Left renal pelvis (tissue), 4 donors: ENCODE measurements at regions not wholly inside any gene's neighbourhood (a gene's known extent, or its start where the extent isn't known, plus 50 kb on each side); places are given as distances from the start of the nearest gene placed in this dataset.
"Not testable (repeated sequence)": the region's sequence is repeated elsewhere in the genome, so short reads cannot be mapped to it uniquely, and the experiment has no call there.

Experiments
- DNase-seq, 4 donors: peaks; one replicate each; pipeline ENCODE4 v3.0.0-alpha.2; 2013; ENCODE audit warnings: low read depth in 4 of 4, low spot score in 3 of 4

DNA sequence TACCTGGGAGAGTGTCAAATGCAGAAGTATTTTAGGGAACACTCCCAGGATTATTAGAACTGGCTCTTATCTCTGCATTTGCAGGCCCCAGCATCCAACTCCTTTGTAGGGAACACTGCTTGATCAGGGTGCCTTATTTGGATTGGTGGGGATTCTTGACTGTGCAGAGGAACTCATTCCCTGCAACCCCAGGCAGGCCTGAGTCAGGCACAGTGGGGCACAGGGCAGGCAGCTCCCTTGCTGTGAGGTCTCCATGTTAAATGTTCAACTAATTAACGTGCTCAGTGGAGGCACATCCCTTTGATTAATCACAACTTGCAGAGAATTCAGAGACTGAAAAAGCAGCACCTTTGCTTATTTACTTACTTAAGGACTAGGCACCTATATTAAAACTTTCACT lies 102.3 kb upstream of the TENM4 start:
- DNase-seq = no peak

DNA sequence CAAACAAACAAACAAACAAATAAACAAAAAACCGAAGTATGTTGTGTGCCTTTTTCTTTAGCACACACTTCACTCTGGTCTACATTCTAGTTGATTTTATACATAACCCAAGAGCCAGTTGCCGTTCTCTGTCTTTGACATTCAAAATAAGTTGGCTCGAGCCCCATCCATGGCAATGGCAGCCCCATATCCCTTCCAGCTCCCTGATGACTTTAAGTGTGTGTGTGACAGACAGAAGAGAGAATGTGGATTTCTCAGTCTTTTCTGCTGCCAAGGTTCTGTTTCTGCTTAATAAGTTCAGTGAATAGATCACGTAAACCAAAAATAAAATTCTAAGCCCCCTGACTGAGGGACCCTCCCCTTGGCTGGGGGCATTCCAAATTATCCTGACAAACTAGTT lies 100.6 kb upstream of the TENM4 start:
- DNase-seq = no peak

DNA sequence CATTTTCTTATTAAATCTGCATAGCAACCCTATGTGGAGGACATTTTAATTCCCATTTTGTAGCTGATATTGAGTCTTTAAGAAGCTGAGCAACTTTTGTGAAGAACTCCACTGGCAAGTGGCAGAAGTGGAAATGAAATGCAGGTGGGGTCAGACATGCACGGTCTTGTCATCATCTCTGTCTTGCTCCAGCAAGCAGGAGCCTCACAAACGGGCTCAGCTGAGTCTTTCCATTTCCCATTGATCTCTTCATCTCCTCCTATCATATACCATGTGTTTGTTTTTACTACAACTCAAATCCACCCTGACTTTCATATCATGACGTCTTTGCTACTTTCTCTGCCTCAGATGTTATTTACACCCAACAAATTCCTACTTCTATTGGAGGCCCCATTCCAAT lies 97.9 kb upstream of the TENM4 start:
- no peak for DNase-seq

DNA sequence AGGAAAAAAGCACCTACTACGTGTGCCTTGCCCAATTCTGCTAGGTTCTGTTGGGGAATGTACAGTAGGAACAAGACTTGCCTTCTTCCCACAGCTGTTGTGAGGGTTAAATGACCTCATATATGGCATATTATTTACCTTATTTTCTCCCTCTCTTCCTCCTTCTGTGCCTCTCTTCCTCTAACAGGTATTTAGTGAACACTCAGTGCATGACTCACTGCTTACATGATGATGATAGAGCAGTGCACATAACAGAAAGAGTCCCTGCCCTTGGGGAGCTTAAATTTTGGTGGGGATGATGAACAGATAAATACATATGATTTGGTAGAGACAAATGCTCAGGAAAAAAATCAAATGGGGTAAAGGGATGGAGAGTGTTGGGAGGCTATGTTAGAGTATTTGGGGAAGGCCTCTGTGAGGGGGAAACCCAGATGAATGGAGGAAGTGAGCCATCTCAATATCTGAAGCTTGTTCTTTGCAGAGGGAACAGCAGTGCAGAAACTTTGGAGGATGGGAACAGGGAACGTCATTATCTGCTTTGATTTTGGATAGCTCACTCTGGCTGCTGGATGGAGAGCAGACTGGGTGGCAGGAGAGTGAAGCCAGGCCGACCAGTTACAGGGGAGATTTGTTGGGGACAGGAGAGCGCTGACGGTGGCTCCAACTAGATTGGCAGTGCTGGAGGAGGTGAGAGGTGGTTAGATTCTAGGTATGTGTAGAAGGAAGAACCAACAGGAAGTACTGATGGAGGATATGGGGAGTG lies 95.5 kb upstream of the TENM4 start:
- no peak for DNase-seq

DNA sequence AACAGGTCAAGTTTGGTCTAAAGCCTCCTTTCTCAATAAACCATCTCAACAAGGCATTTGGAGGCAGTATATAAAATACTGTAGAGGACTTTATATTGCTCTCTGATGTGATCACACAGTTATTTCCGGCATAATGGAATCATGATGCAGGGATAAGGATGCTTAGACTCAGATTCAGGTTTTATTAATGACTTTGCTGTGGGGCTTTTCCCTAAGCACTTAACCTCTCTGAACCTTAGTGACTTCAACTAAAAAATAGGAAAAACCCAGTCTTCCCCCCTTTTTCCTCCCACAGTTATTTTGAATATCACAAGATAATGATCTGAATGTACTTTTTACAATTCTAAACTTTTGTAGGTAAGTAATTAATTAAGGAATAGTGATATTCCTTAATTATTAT lies 94.8 kb upstream of the TENM4 start:
- no peak for DNase-seq

- DNase-seq = no peak
Measured at GRCh38 chr11:79525257-79525656, 84.4 kb upstream of the TENM4 start.

- no peak for DNase-seq
Measured at GRCh38 chr11:79522626-79523025, 81.8 kb upstream of the TENM4 start.

GRCh38 chr11:79520086-79520485 lies 79.3 kb upstream of the TENM4 start:
- no peak for DNase-seq

DNA sequence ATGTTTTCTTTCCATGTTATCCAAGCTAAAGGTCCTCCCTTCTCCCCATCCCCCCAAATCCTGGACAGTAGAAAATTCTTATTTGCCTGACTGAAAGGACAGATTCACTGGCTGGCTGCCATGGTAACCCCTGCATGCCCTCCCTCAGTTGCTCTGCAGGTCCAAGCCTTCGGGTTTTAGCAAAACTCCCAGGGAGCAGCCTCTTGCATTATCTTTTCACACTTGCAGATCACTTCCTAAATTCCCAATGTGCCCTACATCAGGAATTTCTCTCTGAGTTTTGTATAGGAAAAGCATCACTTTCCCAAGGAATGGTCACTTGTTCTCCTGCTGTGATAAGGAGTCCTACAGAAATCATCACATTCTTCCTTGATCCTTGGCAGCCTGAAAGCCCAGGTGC lies 75.0 kb upstream of the TENM4 start:
- no peak for DNase-seq

GRCh38 chr11:79514695-79515094 lies 73.9 kb upstream of the TENM4 start:
- DNase-seq = no peak

DNA sequence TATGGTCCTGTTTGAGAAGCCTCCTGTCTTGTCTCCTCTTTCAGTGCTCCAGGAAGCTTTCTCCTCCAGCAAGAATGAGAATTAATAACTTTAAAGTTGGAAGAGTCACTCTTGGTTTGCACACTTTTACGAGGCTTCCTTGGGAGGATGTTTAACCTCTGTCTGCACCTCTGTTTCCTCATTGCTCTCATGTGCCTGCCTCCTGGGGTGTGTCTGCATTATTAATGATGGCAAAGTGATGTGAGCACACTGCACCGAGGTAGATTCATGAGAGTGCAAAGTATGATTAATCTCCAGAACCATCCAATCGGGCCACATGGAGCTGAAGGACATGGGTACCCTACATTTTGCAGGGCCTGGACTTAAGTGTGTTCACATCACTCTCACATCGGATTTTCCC lies 73.5 kb upstream of the TENM4 start:
- no peak for DNase-seq

- no peak for DNase-seq
Measured at GRCh38 chr11:79512706-79513469, 72.1 kb upstream of the TENM4 start.

DNA sequence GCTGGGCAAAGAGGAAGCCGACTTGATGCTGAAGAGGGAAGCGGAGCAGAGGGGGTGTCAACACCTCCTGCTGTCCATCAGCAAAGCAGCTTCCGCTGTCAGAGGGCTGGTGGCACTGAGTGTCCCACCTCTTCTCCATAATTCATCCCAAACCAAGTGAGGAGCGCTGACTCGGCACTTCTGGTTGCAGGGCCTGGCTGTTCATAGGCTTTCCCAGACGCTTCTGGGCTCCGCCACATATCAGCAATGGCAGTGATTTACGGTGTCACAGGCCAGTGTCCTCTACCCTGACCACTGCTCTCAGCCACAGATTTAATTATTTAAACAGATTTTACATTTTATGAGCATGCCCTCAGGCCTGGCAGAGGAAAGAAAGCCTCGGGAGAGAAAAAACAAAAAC lies 70.1 kb upstream of the TENM4 start:
- DNase-seq = no peak

GRCh38 chr11:79508461-79508860 lies 67.6 kb upstream of the TENM4 start:
- no peak for DNase-seq

DNA sequence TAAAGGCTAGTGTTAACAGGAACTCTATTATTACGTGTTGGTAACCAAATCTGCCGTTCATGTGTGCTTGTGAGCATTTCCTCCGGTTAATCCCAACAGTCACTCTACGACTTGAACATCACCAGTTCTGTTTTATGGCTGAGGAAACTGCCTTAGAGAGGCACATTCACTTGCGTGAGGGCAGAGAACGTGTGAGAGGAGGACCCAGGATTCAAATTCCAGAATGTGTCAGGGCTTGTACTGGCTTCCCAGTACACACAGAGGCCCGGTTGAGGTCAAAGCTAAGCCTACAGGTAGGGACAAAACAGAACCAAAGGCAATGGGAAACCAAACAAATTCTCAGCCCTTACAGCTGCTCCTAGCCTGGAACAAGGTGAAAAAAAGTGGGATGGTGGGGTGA lies 66.9 kb upstream of the TENM4 start:
- DNase-seq = no peak

DNA sequence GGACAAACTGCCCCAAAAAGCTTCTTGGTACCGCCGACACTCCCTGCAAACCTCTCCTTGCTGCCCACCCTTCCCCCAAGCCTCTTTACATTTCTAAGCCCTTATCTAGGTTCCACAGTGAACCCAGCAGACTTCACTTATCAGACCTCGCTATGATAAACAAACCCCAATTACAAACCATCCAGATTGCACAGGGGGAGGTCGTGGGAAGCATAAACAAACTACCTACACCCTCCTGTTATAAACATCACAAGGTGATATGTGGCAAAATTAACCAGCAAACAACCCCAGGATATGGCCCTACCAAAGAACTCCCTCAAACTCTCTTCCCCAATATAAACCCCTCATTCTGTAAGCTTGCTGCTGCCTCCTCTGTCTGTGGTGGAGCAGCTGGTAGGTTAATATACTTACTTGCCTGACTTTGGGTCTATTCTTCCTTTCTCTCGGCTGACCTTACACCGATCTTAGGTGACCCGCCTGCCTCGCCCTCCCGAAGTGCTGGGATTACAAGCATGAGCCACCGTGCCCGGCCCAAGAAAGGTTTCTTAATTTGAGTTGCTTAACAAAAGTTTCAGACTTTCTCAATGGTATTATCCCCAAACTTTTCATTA lies 66.0 kb upstream of the TENM4 start:
- DNase-seq = no peak

DNA sequence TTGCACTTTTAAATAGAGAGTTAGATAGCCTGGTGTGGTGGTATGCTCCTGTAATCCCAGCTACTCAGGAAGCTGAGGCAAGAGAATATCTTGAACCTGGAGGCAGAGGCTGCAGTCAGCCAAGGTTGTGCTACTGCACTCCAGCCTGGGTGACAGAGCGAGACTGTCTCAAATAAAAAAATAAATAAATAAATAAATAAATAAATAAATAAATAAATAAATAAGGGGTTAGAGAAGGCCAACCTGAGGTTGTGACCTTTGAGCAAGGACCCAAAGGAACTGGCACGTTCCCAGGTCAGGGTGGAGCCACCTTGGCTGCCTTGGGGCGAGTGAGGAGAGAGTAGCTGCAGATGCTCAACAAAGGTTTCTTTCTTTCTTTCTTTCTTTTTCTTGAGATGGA lies 65.3 kb upstream of the TENM4 start:
- no peak for DNase-seq

- DNase-seq = no peak
Measured at GRCh38 chr11:79503028-79503427, 62.2 kb upstream of the TENM4 start.

- no peak for DNase-seq
Measured at GRCh38 chr11:79501707-79502106, 60.9 kb upstream of the TENM4 start.

DNA sequence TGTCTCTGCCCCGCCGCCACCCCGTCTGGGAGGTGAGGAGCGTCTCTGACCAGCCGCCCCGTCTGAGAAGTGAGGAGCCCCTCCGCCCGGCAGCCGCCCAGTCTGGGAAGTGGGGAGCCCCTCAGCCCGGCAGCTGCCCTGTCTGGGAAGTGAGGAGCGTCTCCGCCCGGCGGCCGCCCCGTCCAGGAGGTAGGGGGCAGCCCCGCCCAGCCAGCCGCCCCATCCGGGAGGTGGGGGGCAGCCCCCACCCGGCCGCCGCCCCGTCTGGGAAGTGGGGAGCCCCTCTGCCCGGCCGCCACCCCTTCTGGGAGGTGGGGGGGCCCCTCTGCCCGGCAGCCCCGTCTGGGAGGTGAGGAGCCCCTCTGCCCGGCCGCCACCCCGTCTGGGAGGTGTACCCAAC lies 59.1 kb upstream of the TENM4 start:
- not testable (repeated sequence) for DNase-seq

- no peak for DNase-seq
Measured at GRCh38 chr11:79498667-79499066, 57.8 kb upstream of the TENM4 start.
